ENCODE measurements at regions not wholly inside any gene's neighbourhood (a gene's known extent, or its start where the extent isn't known, plus 50 kb on each side); places are given as distances from the start of the nearest gene placed in this dataset.

DNA sequence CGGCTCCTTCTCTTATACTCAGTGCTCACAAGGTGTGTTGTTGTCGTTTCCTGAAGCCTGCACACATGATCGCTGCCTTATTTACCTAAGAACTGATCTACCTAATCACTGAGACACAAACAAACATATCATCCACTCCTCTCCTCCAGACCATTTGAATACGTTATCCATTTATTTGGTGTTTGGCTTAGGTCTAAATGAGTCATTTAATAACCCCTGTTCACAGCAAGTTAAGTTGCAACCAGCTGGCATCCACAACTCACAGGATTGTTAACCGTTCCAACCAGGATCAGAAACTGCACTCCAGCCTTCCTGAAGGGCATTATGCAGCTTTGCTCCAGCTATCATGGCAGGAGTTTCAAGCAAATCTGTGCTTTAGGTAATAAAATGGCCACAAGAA lies 511.1 kb upstream of the MAP3K7 start:
- TF ChIP-seq, protein P1, sequence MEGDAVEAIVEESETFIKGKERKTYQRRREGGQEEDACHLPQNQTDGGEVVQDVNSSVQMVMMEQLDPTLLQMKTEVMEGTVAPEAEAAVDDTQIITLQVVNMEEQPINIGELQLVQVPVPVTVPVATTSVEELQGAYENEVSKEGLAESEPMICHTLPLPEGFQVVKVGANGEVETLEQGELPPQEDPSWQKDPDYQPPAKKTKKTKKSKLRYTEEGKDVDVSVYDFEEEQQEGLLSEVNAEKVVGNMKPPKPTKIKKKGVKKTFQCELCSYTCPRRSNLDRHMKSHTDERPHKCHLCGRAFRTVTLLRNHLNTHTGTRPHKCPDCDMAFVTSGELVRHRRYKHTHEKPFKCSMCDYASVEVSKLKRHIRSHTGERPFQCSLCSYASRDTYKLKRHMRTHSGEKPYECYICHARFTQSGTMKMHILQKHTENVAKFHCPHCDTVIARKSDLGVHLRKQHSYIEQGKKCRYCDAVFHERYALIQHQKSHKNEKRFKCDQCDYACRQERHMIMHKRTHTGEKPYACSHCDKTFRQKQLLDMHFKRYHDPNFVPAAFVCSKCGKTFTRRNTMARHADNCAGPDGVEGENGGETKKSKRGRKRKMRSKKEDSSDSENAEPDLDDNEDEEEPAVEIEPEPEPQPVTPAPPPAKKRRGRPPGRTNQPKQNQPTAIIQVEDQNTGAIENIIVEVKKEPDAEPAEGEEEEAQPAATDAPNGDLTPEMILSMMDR (IDR thresholded peaks at IDR 0.05; ENCODE audit: borderline replicate concordance, insufficient read depth, low read depth, low read length): no peak
- H3K4me3 ChIP-seq (ENCODE audit: low read depth, low read length): no peak overlapping the region

DNA sequence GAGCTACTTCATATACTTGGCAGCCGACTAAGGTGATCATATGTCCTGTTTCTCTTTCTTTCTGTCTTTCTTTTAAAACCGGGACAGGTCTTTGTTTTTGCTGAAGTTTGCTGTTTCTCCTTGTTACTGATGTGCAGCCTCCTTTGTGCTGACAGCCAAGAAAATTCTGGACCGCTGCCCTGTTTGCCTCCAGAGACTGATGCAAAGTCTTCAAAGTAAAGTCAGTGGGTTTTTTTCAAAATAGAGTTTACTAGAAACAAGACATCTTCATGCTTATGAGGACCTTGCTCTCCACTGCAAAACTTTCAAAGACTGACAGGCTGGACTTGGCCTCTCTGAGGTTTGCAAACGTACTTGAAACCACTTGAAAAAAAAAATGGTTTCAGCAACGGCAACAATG lies 510.5 kb upstream of the MAP3K7 start:
- TF ChIP-seq, protein P1 (IDR thresholded peaks at IDR 0.05; ENCODE audit: borderline replicate concordance, insufficient read depth, low read depth, low read length): no peak
- no peak overlapping the region for H3K4me3 ChIP-seq (ENCODE audit: low read depth, low read length)

DNA sequence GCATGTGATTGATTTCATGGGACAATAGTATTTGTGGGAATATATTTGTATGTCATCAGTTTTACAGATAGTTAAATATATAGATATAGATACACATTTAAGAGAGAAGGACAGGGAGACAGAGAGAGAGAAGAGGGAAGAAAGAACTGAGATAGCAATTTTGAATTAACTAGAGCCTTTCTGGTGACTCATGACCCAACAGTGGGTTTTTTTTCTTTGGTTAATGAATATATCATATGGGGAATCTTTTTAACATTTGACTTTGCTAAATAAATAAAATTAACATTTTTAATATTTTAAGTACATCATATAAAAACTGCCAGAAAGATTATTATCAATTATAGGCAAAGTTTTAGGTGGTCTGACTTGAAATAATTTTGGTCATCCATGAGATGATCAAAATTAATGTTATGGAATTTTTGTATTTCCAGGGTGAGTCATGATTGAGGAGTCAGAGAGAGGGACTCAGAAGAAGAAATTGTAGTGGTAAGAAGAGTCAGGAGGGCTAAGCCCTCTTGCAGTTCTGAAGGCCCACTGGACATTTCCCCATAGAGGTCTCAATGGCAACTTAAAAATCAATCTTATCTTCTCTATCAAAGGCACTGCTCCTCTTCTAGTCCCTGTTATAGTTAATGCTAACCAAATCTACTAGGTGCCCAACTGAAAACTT lies 508.1 kb upstream of the MAP3K7 start:
- TF ChIP-seq, protein P1 (IDR thresholded peaks at IDR 0.05; ENCODE audit: borderline replicate concordance, insufficient read depth, low read depth, low read length): no peak
- H3K4me3 ChIP-seq (ENCODE audit: low read depth, low read length): no peak overlapping the region

DNA sequence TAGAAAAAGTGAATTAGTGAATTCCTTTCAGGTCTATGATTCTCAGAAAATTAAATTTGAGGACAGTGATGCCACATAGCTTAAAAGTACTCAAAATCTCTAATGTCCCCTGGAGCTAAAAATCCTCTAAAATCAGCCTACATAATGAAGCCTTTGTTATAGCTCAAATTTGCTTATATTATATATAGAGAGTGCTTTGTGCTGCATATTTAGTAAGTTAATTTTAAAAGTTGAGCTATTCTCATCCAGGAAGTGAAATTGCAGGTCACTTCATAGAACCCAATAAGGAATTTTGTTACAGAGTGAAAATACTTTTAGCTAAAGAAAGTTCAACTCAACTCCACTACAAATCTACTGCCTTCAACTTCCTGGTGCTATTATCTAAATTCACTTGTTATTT lies 507.5 kb upstream of the MAP3K7 start:
- TF ChIP-seq, protein P1 (IDR thresholded peaks at IDR 0.05; ENCODE audit: borderline replicate concordance, insufficient read depth, low read depth, low read length): no peak
- no peak overlapping the region for H3K4me3 ChIP-seq (ENCODE audit: low read depth, low read length)

DNA sequence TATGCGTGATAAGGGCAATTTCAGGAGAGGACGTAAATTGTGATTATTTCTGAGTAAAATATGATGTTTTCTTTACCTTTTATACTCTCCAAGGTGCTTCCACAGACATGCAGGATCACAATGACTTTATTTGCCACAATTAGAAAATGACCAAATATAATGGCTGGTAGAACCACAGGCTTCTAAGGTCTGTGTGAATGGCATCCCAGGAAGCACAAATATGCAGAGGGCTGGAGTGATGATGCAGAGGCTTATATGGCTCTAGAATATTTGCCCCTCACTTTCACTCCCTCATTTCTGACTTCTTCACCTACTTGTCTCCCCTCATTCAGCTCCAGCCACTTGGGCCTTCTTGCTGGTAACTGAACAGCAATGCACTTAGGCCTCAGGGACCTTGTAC lies 502.1 kb upstream of the MAP3K7 start:
- no peak overlapping the region for H3K4me3 ChIP-seq (ENCODE audit: low read depth, low read length)
- TF ChIP-seq, protein P1 (IDR thresholded peaks at IDR 0.05; ENCODE audit: borderline replicate concordance, insufficient read depth, low read depth, low read length): no peak

DNA sequence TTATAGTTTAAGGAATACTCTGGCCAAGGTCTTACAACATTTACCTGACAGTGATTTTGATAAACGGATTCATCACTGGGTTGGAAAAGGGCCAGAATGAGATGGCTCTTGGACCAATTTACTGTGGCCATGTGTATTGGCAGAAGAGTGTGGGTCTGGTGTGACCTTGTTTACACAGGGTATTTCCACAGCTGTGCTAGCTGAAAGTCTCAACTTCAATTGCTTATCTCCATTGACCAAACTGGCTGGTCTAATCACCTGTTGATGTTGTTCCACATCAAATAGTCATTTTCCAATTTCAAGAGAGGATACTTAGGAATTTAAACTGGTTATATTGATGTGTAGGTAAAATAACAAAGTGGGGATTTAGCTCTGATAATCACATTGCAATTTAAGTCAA lies 501.6 kb upstream of the MAP3K7 start:
- no peak overlapping the region for H3K4me3 ChIP-seq (ENCODE audit: low read depth, low read length)
- TF ChIP-seq, protein P1 (IDR thresholded peaks at IDR 0.05; ENCODE audit: borderline replicate concordance, insufficient read depth, low read depth, low read length): no peak

DNA sequence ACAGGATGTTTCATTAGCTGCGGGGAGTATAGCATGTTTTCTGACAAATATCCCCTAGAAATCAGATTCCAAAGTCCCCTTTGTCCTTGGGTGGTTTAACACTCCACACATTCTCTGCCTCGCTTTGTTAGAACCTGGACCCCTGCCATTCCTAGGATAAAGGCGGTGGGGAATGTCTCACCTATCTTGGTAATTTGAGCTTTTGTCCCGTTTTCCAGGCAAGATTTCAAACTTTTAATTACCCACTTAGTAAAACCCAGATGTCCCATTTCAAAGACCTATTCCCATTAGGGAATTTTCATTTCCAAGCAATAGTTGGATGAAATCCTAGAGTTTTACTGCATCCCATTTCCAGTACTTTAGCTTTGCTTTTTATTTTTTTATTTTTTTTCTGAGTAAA lies 501.0 kb upstream of the MAP3K7 start:
- no peak overlapping the region for H3K4me3 ChIP-seq (ENCODE audit: low read depth, low read length)
- TF ChIP-seq, protein P1 (IDR thresholded peaks at IDR 0.05; ENCODE audit: borderline replicate concordance, insufficient read depth, low read depth, low read length): no peak

All from GM12875 (cell line).